Epithelial cell of esophagus (primary cell): ENCODE measurements at regions not wholly inside any gene's neighbourhood (a gene's known extent, or its start where the extent isn't known, plus 50 kb on each side); places are given as distances from the start of the nearest gene placed in this dataset.
A peak's percentile ranks its signal among the peaks of the same experiment; 100 is the strongest.

Experiments used
- DNase-seq: peaks from one replicate; pipeline ENCODE4 v3.0.0; 2010; ENCODE audit warnings: low read depth
- H3K4me3 ChIP-seq: 2 replicates; pipeline ENCODE4 v1.5.1; 2011; ENCODE audit warnings: mild to moderate bottlenecking, low read length, control low read depth
- TF ChIP-seq, protein P1 (sequence below): IDR thresholded peaks from 2 replicates; pipeline ENCODE4 v1.5.1; 2011; ENCODE audit warnings: low read depth, mild to moderate bottlenecking, low read length, control low read depth, inconsistent platforms; ENCODE audit not compliant: insufficient read depth; ENCODE audit errors: missing control alignments

DNA sequence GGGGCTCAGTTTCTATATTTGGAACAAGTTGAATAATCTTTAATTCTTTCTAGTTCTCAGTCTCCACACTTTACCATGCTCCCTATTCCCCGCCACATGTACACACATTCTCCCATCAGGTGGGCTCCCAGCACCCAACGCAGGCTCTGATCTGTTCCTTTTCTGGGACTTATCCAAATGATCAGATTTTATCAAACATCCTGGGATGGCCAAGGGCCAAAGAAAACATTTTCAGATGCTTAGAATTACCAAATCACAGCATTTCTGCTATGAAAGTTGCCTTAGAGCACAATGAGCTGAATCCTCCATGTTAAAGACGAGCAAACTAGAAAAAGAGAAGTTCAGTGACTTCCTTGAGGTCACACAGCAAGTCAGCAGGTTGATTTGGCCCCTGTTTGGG is 153.4 kb downstream of the SEC61B start:
- DNase-seq = no peak
- TF ChIP-seq, protein P1, sequence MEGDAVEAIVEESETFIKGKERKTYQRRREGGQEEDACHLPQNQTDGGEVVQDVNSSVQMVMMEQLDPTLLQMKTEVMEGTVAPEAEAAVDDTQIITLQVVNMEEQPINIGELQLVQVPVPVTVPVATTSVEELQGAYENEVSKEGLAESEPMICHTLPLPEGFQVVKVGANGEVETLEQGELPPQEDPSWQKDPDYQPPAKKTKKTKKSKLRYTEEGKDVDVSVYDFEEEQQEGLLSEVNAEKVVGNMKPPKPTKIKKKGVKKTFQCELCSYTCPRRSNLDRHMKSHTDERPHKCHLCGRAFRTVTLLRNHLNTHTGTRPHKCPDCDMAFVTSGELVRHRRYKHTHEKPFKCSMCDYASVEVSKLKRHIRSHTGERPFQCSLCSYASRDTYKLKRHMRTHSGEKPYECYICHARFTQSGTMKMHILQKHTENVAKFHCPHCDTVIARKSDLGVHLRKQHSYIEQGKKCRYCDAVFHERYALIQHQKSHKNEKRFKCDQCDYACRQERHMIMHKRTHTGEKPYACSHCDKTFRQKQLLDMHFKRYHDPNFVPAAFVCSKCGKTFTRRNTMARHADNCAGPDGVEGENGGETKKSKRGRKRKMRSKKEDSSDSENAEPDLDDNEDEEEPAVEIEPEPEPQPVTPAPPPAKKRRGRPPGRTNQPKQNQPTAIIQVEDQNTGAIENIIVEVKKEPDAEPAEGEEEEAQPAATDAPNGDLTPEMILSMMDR = no peak
- H3K4me3 ChIP-seq = no peak overlapping the region

DNA sequence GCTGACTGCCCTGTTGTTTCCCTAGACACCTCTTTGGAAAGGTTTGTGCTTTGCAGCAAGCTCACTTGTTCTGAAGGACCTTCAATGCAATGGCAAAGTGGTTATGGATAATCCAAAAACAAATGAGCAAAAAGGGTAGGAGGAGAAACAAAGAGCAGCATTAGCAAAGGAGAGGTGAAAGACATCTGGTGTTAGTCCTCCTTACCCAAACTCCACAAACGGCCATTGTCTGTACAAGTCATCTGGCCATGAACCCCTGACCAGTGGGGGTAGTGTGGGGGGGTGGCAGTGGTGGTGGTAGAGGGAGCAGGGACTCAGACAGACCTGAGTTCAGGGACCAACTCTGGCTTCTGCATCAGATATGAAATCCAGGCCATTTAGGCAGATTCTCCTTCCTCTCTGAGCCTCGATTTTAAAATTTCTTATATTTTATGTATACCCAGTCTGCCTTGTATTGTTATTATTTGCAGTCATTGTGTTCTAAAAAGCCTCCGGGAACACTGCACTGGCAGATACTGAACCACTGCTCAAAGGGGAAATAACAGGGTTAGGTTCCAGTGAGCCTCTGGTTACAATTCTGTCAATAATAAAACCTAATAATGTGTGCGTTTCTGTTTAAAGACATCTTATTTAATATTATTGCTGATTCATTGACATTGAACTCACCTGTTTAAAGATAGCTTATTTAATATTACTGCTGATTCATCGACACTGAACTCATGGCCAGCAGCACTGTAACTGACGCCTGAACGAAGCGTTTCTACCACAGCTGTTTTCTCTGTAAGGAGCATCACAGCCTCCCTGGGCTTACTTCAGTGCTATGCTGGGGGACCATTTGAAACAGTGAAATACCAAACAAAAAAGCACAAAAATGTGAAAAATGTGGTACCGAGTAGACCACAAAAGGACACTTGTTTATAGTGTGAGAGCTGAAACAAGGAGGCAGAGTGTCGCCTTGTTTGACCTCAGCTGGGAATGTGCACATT is 156.0 kb downstream of the SEC61B start:
- TF ChIP-seq, protein P1 = no peak
- no peak for DNase-seq
- no peak overlapping the region for H3K4me3 ChIP-seq

DNA sequence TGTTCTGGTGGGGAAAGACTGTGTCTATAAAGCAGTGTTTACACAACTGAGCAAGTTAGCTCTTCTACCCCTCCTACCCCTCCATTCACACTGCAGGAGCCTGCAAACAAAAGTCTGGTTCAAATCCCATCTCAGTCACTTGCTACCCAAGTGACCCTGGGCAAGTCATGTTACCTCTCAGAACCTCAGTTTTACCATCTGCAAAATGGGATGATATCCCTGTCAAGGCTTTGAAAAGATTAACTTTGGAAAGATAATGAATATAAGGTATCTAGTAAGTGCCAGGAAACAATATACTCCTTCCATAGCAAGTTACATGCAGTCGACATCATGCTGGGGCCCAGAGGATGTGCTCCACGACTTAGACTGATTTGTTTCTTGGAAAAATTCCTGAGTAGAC is 161.5 kb downstream of the SEC61B start:
- DNase-seq = no peak

DNA sequence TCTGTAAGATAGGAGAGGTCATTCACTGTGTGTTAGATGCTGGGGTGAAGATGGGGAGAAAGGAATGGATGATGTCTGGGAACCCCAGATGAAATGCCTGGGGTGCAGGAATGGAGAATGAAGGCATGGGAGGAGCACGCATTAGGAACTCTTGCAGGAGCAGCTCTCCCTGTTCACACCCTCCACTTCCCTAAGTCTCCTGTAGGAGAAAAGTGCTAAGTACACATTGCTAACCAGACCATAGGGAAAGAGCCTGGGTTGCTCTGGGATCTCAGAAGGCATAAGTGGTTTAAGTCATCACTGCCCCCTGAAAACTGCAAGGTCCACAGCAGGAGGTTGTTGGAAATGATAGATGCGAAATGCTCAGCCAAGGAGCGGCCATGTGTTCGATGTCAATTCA is 163.1 kb downstream of the SEC61B start:
- no peak overlapping the region for H3K4me3 ChIP-seq
- TF ChIP-seq, protein P1 = no peak
- DNase-seq = no peak

More for the DNA sequence above, 161.5 kb downstream of the SEC61B start:
- no peak overlapping the region for H3K4me3 ChIP-seq
- TF ChIP-seq, protein P1 = no peak

DNA sequence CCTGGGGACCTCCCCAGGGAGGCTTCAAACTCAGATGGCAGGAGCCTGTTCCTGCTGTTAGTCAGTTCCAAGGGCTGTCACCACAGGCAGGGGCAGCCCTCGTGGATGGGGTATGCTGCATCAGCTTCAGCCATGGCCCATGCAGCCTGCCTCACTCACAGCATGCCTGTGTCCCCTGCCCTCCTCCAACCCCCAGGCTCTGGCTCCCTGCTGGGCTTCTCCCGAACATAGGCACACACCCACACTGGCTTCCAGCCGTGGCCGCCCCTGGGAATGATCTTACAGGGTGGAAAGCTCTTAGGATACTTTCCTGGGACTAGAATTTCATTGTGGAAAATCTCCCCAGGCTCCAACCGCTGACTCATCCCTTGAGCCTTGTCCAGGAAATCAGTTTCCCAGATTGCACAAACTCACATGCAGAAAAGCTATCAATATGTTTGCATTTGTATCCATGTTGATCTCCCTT is 163.8 kb downstream of the SEC61B start:
- TF ChIP-seq, protein P1 = no peak
- no peak overlapping the region for H3K4me3 ChIP-seq
- DNase-seq = peak; percentile 66

DNA sequence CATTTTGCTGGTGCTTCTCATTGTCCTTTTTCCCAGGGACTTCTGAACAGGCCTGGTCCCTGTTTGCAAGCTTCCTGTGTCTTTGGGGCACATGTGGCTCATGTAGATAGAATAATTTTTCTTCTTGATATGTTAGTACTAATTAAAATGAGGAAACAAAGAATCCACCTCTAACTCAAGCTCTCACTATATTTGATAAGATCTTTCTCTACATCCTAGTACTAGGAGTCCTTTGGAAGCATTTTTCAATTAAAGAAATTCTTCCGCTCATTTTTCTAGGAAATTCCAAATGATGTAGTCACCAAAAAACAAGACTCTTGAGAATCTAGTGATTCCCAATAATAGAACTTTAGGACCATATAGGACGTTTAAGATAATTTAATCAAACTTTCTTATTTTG is 165.3 kb downstream of the SEC61B start:
- no peak for DNase-seq
- TF ChIP-seq, protein P1 = no peak
- no peak overlapping the region for H3K4me3 ChIP-seq
